ENCODE measurements at regions not wholly inside any gene's neighbourhood (a gene's known extent, or its start where the extent isn't known, plus 50 kb on each side); places are given as distances from the start of the nearest gene placed in this dataset.

DNA sequence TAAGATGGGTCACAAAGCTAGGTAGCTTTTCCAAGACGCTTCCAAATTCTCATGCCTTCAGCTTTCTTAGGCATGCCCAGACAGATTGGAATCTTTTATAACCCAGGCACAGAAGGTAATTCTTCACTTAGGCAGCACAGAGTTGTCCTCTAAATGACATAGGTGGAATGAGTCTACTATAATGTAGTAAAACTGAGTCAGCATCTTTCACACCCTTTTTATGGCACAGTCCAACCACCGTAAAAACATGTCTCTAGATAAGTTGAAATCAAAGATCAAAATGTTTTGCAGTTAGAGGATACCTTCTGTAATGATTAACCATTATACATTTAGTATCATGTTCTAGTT is 128.4 kb upstream of the FAT1 start:
- Histone ChIP-seq H3K4me3 (ENCODE audit: severe bottlenecking) (no peak overlapping the region), H3K36me3 (ENCODE audit: low read depth) (no peaks in the 10 kb centered on the region), H3K27ac (ENCODE audit: poor library complexity, severe bottlenecking) (no peak overlapping the region), H3K9me3 (ENCODE audit: severe bottlenecking) (peaks cover 2% of the 10 kb centered on the region), H3K27me3 (ENCODE audit: insufficient read depth, poor library complexity, severe bottlenecking) (no peaks in the 10 kb centered on the region), H3K4me1 (ENCODE audit: insufficient read depth, poor library complexity, severe bottlenecking) (peaks cover 5% of the 10 kb centered on the region)
- no peak for DNase-seq (ENCODE audit: low spot score)
- TF ChIP-seq, protein P1, sequence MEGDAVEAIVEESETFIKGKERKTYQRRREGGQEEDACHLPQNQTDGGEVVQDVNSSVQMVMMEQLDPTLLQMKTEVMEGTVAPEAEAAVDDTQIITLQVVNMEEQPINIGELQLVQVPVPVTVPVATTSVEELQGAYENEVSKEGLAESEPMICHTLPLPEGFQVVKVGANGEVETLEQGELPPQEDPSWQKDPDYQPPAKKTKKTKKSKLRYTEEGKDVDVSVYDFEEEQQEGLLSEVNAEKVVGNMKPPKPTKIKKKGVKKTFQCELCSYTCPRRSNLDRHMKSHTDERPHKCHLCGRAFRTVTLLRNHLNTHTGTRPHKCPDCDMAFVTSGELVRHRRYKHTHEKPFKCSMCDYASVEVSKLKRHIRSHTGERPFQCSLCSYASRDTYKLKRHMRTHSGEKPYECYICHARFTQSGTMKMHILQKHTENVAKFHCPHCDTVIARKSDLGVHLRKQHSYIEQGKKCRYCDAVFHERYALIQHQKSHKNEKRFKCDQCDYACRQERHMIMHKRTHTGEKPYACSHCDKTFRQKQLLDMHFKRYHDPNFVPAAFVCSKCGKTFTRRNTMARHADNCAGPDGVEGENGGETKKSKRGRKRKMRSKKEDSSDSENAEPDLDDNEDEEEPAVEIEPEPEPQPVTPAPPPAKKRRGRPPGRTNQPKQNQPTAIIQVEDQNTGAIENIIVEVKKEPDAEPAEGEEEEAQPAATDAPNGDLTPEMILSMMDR (IDR thresholded peaks at IDR 0.05; ENCODE audit: poor library complexity, severe bottlenecking), result no peak
- ATAC-seq (ENCODE audit: low read depth), result peak; percentile 36; the same call in 1 of the 3 replicates

DNA sequence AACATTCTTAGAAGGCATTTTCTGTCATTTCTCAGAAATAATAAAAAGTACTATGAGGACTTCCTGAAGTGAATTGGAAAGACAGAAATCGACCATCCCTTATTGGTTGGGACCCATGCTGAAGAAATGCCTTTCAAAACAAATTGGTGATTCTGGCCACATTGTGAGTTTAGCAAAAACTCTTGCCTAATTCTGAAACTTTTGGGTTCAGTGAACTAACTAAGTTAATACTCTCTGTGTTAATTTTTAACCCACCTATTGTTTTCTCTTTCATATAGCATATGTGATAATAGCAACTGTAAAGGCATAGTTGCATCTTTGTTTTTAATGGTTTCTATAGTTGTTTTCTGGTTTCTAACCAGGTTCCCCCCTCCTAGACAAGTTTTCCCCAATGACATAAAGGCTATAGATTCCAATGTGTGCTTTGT is 129.3 kb upstream of the FAT1 start:
- no peaks in the 10 kb centered on the region for H3K27me3 ChIP-seq (ENCODE audit: insufficient read depth, poor library complexity, severe bottlenecking)
- no peak overlapping the region for H3K4me3 ChIP-seq (ENCODE audit: severe bottlenecking)
- H3K9me3 ChIP-seq (ENCODE audit: severe bottlenecking), result peaks cover 2% of the 10 kb centered on the region
- no peaks in the 10 kb centered on the region for H3K36me3 ChIP-seq (ENCODE audit: low read depth)
- H3K4me1 ChIP-seq (ENCODE audit: insufficient read depth, poor library complexity, severe bottlenecking), result peaks cover 5% of the 10 kb centered on the region
- DNase-seq (ENCODE audit: low spot score) (no peak), ATAC-seq (ENCODE audit: low read depth) (no peak)
- TF ChIP-seq, protein P1 (IDR thresholded peaks at IDR 0.05; ENCODE audit: poor library complexity, severe bottlenecking), result no peak
- no peak overlapping the region for H3K27ac ChIP-seq (ENCODE audit: poor library complexity, severe bottlenecking)

DNA sequence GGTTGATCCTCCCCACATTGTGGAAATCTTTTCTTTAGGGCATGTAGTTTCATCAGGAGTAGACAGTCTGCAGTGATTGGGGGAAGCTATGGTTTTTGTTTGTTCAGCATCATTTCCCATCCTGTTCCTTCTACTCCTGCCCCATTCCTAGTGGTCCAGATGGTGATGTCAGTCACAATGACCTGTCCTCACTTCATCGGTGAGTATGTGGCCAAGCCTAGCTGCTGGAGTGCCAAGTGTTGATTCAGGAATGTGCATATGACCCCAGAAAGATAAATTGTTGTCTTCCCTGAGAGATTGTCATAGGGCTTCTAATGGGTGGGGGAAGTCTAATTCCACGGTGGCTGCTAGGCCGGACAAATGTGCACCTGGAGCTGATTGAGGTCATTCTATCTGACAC is 130.6 kb upstream of the FAT1 start:
- no peak; the same call in 2 of the 3 replicates for ATAC-seq (ENCODE audit: low read depth)
- no peak for DNase-seq (ENCODE audit: low spot score)
- Histone ChIP-seq H3K4me3 (ENCODE audit: severe bottlenecking) (no peak overlapping the region), H3K4me1 (ENCODE audit: insufficient read depth, poor library complexity, severe bottlenecking) (peaks cover 5% of the 10 kb centered on the region), H3K27me3 (ENCODE audit: insufficient read depth, poor library complexity, severe bottlenecking) (no peaks in the 10 kb centered on the region), H3K27ac (ENCODE audit: poor library complexity, severe bottlenecking) (no peak overlapping the region), H3K36me3 (ENCODE audit: low read depth) (no peaks in the 10 kb centered on the region), H3K9me3 (ENCODE audit: severe bottlenecking) (peaks cover 2% of the 10 kb centered on the region)
- TF ChIP-seq, protein P1 (IDR thresholded peaks at IDR 0.05; ENCODE audit: poor library complexity, severe bottlenecking), result no peak

DNA sequence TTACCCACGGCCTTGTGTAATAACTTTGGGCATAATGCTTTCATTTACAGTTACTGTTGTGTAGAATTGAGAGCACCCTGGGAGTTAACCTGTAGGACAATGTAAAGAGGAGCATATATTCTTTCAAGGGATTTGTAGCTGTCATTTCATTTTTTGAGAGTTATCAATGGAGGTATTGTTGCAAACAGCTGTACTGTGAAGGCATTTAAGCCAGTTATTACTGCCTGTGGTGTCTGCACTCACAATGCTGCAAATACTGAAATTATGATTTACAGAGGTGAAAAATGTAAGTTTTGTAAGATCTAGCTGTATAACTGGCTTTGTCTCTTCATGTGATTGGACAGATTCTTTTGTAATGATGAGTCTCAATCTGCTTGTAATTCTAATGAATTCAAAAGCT is 131.5 kb upstream of the FAT1 start:
- TF ChIP-seq, protein P1 (IDR thresholded peaks at IDR 0.05; ENCODE audit: poor library complexity, severe bottlenecking), result no peak
- H3K9me3 ChIP-seq (ENCODE audit: severe bottlenecking), result peaks cover 2% of the 10 kb centered on the region

DNA sequence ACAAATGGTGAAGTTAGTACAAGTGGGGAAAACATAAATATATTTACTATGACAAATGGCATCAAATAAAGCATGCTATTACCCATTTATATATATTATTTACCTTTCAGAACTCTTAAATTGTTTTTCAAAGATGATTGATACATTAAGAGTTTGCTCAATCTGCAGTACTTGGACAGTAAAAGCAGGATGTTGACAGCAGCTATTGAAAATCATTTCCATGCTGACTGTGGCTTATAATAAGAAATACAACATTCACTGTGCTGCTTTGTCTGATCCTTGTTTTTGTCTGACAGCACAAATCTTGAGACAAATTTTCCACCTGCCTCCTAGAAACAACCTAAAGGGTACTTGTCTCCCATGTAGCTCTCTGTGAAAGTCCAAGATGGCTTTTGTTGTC is 134.1 kb upstream of the FAT1 start:
- peaks cover 5% of the 10 kb centered on the region for H3K4me1 ChIP-seq (ENCODE audit: insufficient read depth, poor library complexity, severe bottlenecking)
- no peaks in the 10 kb centered on the region for H3K36me3 ChIP-seq (ENCODE audit: low read depth)
- TF ChIP-seq, protein P1 (IDR thresholded peaks at IDR 0.05; ENCODE audit: poor library complexity, severe bottlenecking), result no peak
- H3K27me3 ChIP-seq (ENCODE audit: insufficient read depth, poor library complexity, severe bottlenecking), result no peaks in the 10 kb centered on the region
- no peak for DNase-seq (ENCODE audit: low spot score)
- no peak overlapping the region for H3K4me3 ChIP-seq (ENCODE audit: severe bottlenecking)
- no peak overlapping the region for H3K27ac ChIP-seq (ENCODE audit: poor library complexity, severe bottlenecking)
- no peak for ATAC-seq (ENCODE audit: low read depth)
- H3K9me3 ChIP-seq (ENCODE audit: severe bottlenecking), result no peaks in the 10 kb centered on the region

More for the DNA sequence above, 131.5 kb upstream of the FAT1 start:
- no peaks in the 10 kb centered on the region for H3K36me3 ChIP-seq (ENCODE audit: low read depth)
- H3K27me3 ChIP-seq (ENCODE audit: insufficient read depth, poor library complexity, severe bottlenecking), result no peaks in the 10 kb centered on the region
- no peak overlapping the region for H3K27ac ChIP-seq (ENCODE audit: poor library complexity, severe bottlenecking)
- H3K4me1 ChIP-seq (ENCODE audit: insufficient read depth, poor library complexity, severe bottlenecking), result peaks cover 5% of the 10 kb centered on the region
- no peak overlapping the region for H3K4me3 ChIP-seq (ENCODE audit: severe bottlenecking)
- ATAC-seq (ENCODE audit: low read depth) (no peak), DNase-seq (ENCODE audit: low spot score) (no peak)

Data from RWPE2 (cell line).